ENCODE measurements at regions not wholly inside any gene's neighbourhood (a gene's known extent, or its start where the extent isn't known, plus 50 kb on each side); places are given as distances from the start of the nearest gene placed in this dataset.

DNA sequence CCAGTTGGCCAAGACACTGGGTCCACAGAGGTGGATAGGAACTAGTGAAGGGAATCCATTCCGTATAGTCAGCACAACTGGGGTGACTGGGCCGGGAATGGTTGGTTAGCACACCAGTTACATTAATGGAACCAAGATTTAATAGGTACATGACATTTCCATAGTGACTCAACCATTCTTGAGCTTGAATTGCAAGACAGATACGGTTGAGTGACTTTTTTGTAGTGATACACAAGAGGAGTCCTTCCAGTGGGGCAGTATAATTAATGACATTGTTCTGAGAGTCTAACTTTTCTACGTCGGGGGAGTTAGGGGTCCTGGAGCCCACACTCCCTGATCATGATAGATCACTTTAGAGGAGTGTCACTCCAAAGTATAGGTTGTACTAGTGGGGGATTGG, 211.6 kb upstream of the CXCL13 start:
- Histone ChIP-seq H3K9me3 (ENCODE audit: low read length) (no peaks in the 10 kb centered on the region), H3K79me2 (ENCODE audit: insufficient read depth, low read length) (no peaks in the 10 kb centered on the region), H3K4me2 (ENCODE audit: low read depth, low read length) (no peak overlapping the region), H3K27me3 (ENCODE audit: control insufficient read depth in 1 of 2, insufficient read depth in 2 of 2, low read length in 2 of 2) (no peaks in the 10 kb centered on the region), H3K9ac (ENCODE audit: insufficient read depth, low read depth, low read length) (no peak overlapping the region), H3K4me1 (ENCODE audit: insufficient read depth, low read length) (no peaks in the 10 kb centered on the region), H4K20me1 (ENCODE audit: insufficient read depth, low read length) (no peaks in the 10 kb centered on the region), H3K4me3 (replicated peaks in 1 of 3; ENCODE audit: insufficient read depth in 1 of 3, low read depth in 2 of 3, low read length in 3 of 3) (no peak overlapping the region), H2AFZ (ENCODE audit: low read length) (no peak overlapping the region), H3K27ac (ENCODE audit: extremely low read length, insufficient read depth, low read length) (no peak overlapping the region), H3K36me3 (replicated peaks in 1 of 2; ENCODE audit: control insufficient read depth in 1 of 2, insufficient read depth in 2 of 2, low read length in 2 of 2) (no peaks in the 10 kb centered on the region)
- in situ Hi-C loops (cut with HindIII; ENCODE audit: extremely low pct_ligation_motif_present, low pct_unique_long_range_greater_than_20kb): no loop called here
- ATAC-seq (no peak), DNase-seq (ENCODE audit: low spot score) (no peak), FAIRE-seq (no peak)
- WGBS (ENCODE audit: low lambda C conversion rate): 25% methylated on average over 5 of the region's 5 CpGs
- TF ChIP-seq, protein P1, sequence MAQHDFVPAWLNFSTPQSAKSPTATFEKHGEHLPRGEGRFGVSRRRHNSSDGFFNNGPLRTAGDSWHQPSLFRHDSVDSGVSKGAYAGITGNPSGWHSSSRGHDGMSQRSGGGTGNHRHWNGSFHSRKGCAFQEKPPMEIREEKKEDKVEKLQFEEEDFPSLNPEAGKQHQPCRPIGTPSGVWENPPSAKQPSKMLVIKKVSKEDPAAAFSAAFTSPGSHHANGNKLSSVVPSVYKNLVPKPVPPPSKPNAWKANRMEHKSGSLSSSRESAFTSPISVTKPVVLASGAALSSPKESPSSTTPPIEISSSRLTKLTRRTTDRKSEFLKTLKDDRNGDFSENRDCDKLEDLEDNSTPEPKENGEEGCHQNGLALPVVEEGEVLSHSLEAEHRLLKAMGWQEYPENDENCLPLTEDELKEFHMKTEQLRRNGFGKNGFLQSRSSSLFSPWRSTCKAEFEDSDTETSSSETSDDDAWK (CRISPR knock-in tag; IDR thresholded peaks at IDR 0.05): no peak
- TF ChIP-seq ATF7-NPFF (CRISPR knock-in tag; IDR thresholded peaks at IDR 0.05; ENCODE audit: low read depth) (no peak), ZNF430 (CRISPR knock-in tag; IDR thresholded peaks at IDR 0.05) (no peak), ZBTB21 (CRISPR knock-in tag; IDR thresholded peaks at IDR 0.05) (no peak), KAT2B (IDR thresholded peaks at IDR 0.05; ENCODE audit: borderline replicate concordance, low read depth, low read length) (no peak), ISX (CRISPR knock-in tag; conservative IDR thresholded peaks at IDR 0.05) (no peak), HNF4A (CRISPR knock-in tag; IDR thresholded peaks at IDR 0.05) (no peak), BRD4 (CRISPR knock-in tag; IDR thresholded peaks at IDR 0.05) (no peak), ZNF354B (CRISPR knock-in tag; IDR thresholded peaks at IDR 0.05) (no peak), CBX1 (IDR thresholded peaks at IDR 0.05; ENCODE audit: low read depth) (no peak), XBP1 (CRISPR knock-in tag; IDR thresholded peaks at IDR 0.05) (no peak), PHB2 (IDR thresholded peaks at IDR 0.05; ENCODE audit: partially characterized antibody) (no peak), KLF9 (CRISPR knock-in tag; IDR thresholded peaks at IDR 0.05; ENCODE audit: low read depth) (no peak), ZNF614 (CRISPR knock-in tag; IDR thresholded peaks at IDR 0.05; ENCODE audit: borderline replicate concordance) (no peak), REXO4 (CRISPR knock-in tag; IDR thresholded peaks at IDR 0.05; ENCODE audit: borderline replicate concordance) (no peak), ZNF619 (CRISPR knock-in tag; IDR thresholded peaks at IDR 0.05) (no peak), ZNF317 (CRISPR knock-in tag; IDR thresholded peaks at IDR 0.05) (no peak), MTA1 (CRISPR knock-in tag; IDR thresholded peaks at IDR 0.05; ENCODE audit: borderline replicate concordance) (no peak)
- TF ChIP-seq, protein P2, sequence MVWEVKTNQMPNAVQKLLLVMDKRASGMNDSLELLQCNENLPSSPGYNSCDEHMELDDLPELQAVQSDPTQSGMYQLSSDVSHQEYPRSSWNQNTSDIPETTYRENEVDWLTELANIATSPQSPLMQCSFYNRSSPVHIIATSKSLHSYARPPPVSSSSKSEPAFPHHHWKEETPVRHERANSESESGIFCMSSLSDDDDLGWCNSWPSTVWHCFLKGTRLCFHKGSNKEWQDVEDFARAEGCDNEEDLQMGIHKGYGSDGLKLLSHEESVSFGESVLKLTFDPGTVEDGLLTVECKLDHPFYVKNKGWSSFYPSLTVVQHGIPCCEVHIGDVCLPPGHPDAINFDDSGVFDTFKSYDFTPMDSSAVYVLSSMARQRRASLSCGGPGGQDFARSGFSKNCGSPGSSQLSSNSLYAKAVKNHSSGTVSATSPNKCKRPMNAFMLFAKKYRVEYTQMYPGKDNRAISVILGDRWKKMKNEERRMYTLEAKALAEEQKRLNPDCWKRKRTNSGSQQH (CRISPR knock-in tag; IDR thresholded peaks at IDR 0.05; ENCODE audit: low read depth): no peak
- TF ChIP-seq, protein P3, sequence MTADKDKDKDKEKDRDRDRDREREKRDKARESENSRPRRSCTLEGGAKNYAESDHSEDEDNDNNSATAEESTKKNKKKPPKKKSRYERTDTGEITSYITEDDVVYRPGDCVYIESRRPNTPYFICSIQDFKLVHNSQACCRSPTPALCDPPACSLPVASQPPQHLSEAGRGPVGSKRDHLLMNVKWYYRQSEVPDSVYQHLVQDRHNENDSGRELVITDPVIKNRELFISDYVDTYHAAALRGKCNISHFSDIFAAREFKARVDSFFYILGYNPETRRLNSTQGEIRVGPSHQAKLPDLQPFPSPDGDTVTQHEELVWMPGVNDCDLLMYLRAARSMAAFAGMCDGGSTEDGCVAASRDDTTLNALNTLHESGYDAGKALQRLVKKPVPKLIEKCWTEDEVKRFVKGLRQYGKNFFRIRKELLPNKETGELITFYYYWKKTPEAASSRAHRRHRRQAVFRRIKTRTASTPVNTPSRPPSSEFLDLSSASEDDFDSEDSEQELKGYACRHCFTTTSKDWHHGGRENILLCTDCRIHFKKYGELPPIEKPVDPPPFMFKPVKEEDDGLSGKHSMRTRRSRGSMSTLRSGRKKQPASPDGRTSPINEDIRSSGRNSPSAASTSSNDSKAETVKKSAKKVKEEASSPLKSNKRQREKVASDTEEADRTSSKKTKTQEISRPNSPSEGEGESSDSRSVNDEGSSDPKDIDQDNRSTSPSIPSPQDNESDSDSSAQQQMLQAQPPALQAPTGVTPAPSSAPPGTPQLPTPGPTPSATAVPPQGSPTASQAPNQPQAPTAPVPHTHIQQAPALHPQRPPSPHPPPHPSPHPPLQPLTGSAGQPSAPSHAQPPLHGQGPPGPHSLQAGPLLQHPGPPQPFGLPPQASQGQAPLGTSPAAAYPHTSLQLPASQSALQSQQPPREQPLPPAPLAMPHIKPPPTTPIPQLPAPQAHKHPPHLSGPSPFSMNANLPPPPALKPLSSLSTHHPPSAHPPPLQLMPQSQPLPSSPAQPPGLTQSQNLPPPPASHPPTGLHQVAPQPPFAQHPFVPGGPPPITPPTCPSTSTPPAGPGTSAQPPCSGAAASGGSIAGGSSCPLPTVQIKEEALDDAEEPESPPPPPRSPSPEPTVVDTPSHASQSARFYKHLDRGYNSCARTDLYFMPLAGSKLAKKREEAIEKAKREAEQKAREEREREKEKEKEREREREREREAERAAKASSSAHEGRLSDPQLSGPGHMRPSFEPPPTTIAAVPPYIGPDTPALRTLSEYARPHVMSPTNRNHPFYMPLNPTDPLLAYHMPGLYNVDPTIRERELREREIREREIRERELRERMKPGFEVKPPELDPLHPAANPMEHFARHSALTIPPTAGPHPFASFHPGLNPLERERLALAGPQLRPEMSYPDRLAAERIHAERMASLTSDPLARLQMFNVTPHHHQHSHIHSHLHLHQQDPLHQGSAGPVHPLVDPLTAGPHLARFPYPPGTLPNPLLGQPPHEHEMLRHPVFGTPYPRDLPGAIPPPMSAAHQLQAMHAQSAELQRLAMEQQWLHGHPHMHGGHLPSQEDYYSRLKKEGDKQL (CRISPR knock-in tag; IDR thresholded peaks at IDR 0.05; ENCODE audit: low read depth): no peak
- intact Hi-C loops (cut with micrococcal nuclease; ENCODE audit: unreplicated experiment): no loop called here
- ChIA-PET POLR2A (no interaction called here), CTCF (ENCODE audit: low intra/inter-chr PET ratio, low total read pairs) (no interaction called here)
- no TSS peak for BruUV-seq (replicated peaks)

All from HepG2 (cell line).